Non-pigmented ciliary epithelial cell (primary cell): ENCODE measurements at regions not wholly inside any gene's neighbourhood (a gene's known extent, or its start where the extent isn't known, plus 50 kb on each side); places are given as distances from the start of the nearest gene placed in this dataset.
"Not testable (repeated sequence)": the region's sequence is repeated elsewhere in the genome, so short reads cannot be mapped to it uniquely, and the experiment has no call there.

Experiments
- DNase-seq: peaks from one replicate; pipeline ENCODE4 v3.0.0-alpha.2; 2010; ENCODE audit warnings: low read depth

DNA sequence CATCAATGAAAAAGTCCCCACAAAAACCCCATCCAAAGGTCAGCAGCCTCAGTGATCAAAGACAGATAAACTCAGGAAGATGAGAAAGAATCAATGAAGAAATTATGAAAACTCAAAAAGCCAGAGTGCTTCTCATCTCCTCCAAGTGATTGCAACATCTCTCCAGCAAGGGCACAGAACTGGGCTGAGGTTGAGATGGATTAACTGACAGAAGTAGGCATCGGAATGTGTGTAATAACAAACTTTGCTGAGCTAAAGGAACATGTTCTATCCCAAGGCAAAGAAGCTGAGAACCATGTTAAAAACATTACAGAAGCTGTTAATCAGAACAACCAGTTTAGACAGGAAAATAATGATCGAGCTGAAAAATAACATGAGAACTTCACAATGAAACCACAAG, 442.8 kb upstream of the SYT4 start:
- peak; percentile 30 for DNase-seq

DNA sequence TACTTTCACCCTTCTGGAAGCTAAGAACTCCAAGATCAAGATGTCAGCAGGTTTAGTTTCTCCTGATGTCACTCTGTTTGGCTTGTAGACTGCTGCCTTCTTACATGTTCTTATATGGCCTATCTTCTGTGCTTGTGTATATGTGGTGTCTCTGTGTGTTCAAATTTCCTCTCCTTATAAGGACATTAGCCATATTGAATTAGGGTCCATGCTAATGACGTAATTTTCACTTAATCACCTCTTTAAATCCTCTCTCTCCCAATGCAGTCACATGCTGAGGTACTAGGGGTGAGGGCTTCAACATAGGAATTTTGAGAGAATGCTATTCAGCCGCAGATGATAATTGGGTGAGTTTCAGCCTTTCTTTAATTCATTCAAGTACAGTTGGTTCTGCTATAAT, 458.3 kb upstream of the SYT4 start:
- DNase-seq = no peak

DNA sequence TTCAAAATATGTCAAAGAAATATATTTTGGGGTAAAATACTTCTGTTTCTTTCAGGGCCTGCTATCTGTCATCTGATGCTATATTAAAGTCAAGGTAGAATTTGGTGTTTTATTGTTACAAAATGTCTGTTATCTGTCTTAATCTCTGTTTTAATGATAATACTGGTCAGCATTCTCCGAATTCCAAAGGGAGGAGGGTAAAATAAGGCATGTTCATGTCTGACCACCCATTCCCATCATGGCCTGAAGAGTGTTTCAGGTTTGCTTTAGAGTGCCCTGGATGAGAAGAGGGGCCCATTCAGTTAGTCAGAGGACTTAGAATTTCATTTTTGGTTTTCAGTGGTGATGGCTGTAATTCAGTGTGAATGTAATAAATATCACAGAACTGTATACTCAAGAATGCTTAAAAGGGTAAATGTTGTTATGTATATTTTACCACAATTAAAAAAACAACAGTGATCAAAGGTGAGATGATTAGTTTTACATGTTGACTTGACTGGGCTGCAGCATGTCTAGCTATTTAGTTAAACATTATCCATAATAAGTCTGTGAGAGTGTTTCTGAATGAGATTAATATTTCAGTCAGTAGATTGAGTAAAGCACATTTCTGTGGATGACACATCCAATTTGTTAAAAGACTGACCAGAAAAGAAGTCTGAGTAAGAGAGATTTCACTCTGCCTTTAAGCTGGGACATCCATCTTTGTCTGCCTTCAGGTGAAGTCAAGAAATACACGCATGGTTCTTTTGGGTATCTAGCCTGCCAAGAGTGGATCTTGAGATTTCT, 467.9 kb upstream of the SYT4 start:
- no peak for DNase-seq

DNA sequence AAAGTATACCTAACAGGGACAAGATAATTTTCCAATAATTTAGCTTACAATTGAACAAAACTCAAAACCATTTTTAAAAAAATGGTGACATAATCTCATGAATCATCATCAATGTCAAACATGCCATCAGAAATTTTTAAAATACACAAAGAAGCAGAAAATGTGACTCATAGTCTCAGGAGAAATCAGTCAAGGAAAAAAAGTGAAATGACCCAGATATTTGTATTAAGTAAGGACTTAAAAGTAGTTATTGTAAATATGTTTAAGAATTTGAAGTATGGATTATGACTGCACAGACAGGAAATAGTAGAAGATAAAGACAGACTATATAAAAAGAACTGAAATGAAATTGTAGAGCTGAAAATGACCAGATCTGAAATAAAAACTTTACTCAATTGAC, 473.9 kb upstream of the SYT4 start:
- peak; percentile 26 for DNase-seq

DNA sequence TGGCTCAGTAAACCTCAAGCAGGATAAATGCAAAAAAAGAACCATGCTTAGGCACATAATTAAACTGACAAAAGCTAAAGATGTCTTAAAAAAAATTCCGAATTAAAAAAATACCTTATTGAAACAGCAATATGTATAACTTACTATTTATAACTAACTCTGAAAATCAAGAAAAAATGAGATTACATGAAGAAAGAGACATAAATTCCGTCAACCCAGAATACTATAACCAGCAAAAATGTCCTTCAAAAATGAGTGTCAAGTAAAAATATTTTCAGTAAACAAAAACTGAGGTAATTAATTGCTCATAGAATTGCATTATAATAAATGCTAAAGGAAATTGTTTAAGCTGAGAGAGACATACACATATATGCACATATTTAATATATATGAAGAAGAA, 474.5 kb upstream of the SYT4 start:
- no peak for DNase-seq

DNA sequence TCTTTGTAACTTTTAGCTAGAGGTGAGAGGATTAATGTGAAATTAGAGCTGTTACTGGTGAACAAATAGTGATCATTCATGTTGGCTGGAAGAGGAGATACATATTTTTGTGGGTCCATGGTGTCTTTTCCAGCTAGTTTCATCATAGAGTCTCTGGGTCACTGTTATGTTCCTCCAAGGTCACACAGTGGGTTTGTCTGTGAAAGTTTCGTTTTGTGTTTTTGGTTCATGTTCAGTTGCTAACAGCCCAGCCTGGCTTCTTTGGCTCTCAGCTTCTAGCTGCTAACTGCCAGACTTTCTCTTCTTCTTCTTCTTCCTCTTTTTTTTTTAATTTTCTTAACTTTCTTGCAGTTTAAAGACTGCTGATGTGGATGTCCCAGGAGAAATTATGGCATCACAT, 480.0 kb upstream of the SYT4 start:
- no peak for DNase-seq

DNA sequence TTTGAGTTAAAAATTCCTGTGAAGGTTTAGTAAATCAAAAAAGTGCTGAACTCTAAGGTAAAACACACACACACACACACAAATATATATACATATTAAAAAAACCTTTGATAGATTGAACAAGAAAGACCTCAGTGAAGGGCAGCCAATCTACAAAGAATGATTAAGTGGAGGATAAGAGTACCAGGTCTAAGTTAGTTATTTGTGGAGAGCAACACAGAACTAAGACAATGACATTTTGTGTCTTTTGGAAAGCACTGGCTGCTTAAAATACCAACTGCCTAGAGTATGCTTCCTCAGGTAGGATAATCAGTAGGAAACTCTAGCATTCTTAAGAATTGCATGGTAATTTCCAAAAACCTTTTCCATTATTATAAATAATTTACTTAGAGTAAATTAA, 481.4 kb upstream of the SYT4 start:
- DNase-seq = no peak

DNA sequence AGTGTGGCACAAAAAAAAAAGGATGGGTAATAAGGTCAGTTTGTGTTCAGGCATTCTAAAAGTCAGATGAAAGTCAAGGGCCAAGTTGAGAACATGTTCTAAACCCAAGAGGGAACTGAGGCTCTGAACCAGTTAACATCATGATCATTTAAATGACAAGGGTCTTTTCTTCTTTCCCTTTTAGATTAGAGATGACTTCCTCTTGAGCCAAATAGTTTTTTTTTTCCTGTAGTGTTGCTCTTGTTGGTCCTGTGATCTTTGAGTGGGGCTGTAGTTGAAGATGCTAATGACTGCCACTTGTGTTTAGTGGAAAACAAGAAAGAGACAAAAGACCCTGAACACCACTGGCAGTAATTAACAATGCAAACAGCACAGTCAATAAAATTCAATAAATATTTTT, 482.7 kb upstream of the SYT4 start:
- no peak for DNase-seq

DNA sequence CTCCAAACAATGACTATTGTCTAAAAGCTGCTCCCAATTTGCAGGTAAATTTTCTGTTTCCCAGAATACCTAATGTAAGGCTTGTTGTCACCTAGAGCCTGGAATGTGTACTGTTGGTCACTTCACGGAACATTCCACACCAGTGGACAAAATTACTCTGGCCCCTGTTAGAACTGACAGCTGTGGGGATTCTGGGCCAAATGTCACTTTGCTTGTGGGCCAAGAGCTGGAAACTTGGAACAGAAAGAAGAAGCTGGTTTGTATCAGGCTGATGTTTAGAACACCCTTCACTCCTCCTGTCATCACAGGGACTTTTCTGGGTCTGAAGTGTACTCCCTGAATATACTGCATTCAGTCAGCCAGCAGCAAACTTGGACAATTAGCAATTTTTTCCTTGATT, 495.6 kb upstream of the SYT4 start:
- no peak for DNase-seq

DNA sequence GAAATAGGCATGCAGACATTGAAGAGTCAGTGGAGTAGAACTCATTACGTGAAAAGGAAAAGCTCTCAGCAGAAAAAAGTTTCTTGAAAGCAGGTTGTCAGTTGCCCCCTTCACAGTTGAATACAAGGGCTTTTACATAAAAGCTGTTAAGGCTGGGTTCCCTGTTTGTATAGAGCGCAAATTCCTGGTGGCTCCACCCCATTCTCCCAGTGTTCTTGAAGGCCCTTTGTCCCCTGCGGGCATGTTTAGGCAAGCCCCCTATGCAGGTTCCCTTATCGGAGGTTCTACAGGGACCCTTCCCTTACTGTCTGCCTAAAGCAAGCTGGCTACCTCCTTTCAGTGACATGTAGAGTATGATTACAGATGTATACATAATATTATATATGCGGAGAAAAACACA, 497.2 kb upstream of the SYT4 start:
- no peak for DNase-seq

DNA sequence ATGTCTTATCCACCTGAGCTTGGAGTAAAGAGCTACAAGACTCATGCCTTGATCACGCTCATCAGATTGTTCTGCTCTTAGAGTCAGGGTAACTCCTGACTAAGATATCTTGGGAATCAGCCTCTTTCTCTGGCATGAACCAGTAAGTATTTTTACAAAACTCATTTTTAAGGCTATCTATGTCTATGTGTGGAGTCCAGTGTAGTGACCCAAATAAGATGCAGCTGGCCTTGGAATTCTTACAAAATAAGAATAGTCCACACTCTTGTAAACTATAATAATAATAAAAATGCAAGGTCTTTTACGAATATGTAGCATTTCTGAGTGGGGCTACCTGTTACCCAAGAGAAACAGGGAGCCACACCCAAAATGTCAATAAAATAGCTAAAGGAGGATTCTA, 498.3 kb upstream of the SYT4 start:
- no peak for DNase-seq

DNA sequence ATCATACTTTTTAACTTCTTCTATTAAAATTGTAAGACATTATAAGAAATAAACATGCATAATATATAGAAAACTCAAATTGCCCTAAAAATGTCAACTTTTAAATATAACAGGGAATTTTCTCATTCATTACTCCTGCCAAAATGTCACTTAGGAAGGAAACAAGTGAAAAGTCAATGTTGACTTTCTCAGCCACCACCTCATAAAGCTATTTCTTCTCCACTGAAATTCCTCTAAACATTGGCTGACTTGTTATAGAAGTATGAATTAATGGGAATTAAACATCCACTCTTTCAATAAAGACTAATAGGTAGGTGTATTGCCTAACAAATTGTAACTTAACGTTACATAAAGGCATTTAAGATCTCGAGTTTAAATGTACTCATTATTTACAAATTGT, 499.7 kb upstream of the SYT4 start:
- no peak for DNase-seq

DNA sequence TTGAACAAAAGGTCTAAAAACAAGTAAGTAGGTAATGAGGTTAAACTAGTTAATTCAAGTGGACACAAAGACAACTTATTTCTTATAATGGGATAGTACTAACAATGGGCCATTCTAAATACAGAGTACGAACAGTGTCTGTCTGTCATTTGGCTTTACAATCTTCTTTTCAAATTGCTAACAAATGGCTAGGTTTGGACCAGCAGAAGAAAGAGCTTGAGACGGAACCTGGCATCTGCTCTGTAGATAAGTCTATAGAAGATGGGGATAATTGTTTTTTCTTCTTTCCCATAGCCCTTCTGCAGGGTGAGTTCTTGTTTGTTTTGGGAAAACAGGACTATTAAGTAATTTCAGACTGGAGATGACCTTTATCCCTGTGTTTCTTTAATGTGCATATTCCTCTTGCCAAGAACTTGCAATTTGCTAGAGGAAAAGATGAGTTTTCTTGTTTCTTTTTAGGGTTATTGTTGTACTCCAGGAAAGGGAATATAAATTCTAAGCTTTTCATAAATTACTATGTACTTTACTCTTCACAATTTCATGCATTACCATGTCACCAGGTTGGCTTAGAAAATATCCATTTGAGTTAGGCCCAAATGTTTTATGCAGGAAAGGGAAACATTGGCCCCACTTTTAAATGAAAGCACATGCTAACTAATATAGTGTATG, 500.5 kb upstream of the SYT4 start:
- DNase-seq = no peak

DNA sequence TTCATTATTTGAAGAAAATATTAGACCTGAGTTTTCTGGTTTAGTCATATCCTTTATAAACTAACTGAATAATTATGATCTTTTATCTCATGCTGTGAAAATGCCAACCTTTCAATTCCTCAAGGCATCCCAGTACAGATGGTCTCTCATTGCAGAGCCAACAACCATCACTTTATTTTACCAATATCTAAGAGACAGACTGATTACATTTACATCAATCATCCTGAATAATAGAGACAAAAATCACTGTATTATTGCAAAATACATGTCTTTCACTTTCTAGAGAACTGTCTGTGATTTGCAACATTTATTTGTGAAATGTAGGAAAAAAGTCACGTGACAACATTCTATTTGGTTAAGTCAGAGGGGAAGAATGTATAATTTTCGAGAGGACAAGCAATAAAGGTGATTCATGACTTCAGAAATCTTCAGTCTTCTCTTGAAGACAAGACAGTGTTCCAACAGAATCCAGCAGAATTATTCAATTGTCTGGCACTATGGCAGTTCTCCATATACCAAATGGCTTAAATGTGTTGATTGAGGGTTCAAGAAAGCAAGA, 503.6 kb upstream of the SYT4 start:
- peak; percentile 49 for DNase-seq

DNA sequence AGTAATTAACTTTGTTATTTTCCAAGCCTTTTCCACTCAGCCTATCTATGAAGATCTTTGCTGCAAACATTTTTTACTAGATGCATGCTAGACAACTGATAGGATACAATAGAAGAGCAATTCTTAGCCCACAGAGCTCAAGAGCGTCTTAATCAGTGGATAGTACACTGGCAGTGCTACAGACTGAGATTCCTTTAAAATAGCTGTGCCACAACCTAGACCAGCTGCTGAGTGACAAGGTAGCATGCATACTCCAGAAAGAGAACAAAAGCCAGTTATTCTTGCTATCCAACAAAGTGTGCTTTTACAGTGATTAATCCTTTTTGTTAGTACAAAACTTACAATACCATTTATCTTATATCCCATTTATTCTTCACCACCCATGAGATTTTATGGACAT, 507.9 kb upstream of the SYT4 start:
- DNase-seq = no peak

DNA sequence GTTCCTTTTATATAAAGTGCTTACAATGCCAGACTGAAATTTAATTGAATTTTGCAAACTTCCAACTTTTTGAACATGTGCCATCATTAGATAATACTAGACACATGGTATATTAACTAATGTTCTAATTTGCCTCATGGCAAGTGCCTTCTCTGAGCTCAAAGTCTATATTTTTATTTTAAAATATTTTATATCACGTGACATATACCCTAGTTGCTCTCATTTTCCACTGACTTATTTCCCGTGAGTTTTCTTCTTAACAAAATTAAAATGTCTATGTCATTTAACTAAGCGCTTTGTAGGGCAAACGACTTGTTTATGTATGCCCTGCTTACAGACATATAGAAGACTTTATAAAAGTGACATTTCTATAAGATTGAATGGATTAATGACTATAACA, 509.6 kb upstream of the SYT4 start:
- no peak for DNase-seq

DNA sequence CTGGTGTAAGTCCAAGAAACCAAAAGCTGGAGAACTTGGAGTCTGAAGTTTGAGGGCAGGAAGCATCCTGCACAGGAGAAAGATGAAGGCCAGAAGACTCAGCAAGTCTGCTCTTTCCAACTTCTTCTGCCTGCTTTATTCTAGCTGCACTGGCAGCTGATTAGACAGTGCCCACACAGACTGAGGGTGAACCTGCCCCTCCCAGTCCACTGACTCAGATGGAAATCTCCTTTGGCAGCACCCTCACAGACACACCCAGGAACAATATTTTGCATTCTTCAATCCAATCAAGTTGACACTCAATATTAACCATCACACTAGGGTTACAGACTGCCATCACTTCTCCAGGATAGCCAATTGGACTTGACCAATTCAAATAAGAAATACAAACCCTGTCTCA, 510.4 kb upstream of the SYT4 start:
- DNase-seq = not testable (repeated sequence)

DNA sequence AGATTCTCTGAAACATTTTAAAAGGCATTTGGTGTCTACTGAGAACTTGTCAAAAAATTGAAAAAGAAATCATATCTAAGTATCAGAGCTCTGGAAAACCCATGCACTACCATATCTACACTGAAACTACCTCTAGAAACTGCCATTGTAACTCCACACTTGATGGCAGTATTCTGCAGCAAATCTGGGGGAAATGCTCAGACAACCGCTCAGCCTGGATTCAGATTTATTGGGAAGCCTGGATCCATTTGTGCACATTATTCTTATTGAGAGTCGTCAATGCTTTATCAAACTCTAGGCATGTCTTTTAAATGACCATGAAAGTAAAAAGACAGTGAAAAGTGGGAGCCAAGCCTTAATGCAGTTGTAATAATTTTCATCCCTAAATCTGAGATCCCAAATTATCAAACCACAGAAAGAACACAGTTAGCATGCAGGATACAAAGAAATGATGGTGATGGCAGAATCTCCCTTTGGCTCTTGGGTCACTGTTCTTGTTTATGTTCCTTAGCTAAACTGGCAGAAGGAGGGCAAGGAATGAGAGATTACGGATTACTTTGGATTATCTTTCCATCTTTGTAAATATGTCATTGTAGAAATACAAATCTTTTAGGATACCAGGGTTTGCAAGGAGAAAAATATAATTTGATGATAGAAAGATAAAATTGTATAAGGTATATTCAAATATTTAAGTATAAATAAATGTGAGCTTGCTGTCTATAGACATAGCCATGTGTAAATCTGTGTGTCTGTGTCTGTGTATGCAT, 512.1 kb upstream of the SYT4 start:
- no peak for DNase-seq

DNA sequence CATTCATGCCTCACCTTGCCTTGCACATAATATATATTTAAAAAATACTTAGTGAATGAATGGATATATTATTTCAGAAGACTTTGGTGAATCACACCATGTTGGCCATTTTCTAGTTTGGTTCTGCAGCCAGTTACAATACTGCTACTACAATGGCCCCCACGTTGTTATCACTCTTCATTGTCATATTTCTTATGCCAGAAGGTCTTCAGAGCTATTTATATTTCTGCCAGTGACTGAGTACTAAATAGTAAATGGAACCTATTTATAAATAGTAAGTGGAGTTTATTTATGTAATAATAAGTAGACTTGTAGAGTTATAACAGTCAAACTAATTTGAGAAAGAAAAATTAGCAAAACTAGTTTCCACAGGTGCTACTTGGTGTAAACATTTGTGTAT, 516.6 kb upstream of the SYT4 start:
- DNase-seq = no peak

DNA sequence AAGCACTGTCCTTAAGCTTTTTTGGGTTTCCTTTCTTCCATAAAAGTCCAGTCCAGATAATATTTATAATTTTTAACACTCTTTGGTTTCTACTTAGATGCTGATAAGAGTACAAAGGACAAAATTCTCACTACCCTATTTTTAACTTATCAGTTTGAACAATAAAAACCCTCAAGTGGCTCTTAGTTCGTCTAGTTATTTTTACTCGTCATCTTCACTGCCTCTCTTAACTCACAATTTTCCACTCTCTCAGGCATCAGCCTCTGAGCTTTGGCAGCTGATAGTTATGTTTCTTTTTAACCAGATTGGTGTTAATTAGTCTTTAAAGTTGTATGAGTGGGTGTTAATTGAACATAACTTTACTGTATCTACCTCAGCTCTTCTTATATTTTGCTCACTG, 517.1 kb upstream of the SYT4 start:
- DNase-seq = no peak

DNA sequence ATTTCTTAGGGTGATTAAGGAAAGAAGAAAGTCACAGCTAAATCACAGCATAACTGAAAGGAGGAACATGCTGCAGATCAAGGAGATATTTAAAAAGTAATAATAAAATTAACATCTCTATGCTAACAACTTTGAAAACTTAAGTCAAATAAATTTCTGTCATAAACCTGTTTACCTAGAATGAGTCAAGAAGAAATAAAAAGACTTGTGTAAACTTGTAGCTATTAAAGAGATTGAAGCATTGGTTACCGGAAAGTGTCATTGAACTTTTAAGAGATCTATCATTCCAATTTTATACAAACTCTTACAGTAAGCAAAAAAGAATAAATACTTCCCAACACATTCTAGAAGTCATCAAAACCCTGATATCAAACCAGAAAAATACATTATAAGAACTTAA, 520.1 kb upstream of the SYT4 start:
- no peak for DNase-seq

DNA sequence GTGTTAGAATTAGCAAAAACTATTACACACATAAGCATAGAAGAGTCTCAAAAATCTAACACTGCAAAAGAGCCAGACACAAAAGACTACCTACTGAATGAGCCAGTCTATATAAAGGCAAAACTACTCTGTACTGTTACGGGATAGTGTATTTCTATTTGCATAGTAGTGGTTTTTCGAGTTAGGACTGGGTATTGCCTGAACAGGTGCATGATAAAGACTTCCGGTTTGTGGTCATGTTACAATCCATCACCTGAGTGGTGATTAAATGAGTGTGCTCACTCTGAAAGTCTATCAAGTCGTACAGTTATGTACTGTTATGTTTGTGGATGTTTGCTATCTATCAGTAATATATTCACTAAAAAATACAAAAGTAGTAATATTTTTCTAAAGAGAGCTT, 523.3 kb upstream of the SYT4 start:
- no peak for DNase-seq

DNA sequence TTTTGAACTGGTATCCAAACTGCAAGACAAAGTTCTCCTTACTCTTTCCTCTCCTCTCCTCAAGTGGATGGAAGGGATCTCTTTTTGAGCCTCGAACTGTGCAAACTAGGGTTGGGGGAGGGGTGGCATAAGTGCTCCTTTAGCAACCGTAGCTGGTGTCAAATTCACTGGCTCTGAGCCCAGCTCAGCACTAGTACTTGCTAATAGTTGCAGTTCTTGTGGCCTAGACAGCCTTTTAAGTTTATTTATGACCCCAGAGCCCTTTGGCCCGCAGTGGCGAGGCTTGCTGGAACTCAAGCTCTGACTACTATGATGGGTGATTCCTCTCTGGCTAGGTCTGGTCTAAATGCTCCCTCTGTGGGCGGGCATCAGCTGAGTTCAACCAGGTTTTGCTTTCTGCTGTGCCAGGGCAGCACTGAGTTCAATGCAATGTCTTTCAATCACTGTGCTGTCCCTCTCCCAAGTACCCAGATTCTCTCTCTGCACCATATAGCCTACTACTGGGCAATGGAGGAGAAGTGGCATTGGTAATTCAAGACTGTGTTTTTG, 528.4 kb upstream of the SYT4 start:
- DNase-seq = peak; percentile 9
